GM21619 (cell line): ENCODE measurements at regions not wholly inside any gene's neighbourhood (a gene's known extent, or its start where the extent isn't known, plus 50 kb on each side); places are given as distances from the start of the nearest gene placed in this dataset.
"Not testable (repeated sequence)": the region's sequence is repeated elsewhere in the genome, so short reads cannot be mapped to it uniquely, and the experiment has no call there.

Source experiments
- ATAC-seq: cut with Tn5 transposase; IDR thresholded peaks from one replicate; pipeline ENCODE4 v1.9.1; 2021; ENCODE audit not compliant: unreplicated experiment

DNA sequence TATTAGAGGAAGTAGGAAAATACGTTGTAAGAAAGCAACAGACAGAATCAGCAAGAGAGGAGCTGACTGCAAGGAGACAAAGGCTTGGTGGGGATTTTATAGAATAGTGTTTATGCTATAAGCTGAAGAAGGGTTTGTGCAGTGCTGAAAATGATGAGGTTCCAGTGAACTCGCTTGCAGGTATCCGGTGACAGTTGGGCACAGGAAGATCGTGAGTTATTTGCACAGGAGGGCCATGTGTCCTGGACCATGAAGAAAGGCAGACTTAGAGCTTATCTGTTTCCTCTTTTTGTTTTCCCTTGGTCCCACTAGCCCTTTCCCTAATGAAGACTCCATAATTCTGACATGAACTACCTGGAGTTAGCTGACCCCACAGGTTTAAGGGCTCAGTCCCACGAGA lies 61.4 kb downstream of the NXNL2 start:
- ATAC-seq, result no peak

DNA sequence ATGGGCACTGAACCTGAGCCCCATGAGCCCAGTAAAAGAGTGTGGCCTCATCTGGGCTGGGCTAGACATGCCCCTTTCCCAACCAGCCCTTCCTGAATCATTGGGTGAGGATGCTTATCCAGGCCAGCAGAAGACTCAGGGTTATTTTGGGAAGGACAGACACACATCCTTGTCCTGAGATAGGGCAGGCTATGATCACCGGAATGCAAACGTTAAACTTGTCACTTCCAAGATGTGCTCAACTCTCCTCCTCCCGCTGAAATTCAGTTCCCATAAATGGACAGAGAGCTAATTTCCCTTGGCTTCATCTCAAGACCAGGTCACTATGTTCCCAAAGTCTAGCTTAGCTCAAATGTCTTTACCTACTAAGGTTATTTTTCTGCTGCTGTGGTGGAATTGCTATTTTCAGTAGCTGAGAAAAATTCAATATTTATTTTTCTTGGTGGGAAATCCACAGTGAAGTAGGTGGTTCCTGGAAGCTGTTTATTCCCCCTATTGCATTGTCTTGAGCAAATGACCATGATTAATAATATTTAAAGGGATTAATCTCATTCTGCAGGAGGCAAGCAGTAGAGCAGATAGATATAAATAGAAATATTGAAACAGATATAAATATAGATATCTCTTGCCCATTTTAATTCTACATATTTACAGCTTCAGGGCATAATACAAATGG lies 70.0 kb downstream of the NXNL2 start:
- ATAC-seq, result no peak

DNA sequence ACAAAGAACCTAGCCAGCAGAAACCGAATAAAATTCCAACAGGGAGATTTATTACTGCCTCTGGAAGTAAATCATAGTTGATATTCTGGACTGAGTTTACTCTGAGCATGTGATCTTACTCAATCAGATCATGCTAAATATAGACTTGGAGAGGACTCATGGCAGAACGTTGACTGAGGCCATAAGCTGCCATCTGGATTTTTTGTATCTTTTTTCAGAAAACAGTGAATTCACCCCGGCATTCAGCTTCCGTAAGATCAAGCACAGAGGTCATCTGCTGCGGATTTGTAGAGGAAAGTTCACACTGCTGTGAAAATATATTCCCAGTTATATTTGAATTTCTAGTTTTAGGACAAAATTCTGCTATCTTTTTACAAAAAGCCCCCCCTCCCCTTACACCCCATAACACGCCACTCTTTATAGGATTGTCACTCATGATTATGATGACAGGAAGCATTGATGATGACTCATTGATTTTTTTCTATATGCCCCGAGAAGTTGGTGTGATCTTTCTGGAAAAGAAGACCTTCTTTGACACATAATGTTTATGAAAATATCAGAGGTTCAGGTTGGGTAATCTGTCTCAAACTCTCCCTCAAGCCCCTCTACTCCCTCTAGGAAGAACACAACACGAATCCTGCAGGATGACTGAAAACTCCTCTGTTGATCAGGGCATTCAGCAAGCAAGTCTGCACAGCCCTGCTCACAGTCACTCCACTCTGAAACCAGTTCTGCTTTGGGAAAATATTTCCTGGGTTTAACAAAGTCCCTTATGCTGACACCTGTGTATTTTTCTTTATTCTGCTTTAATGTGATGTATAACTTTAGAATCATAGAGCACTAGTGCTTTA lies 70.8 kb downstream of the NXNL2 start:
- no peak for ATAC-seq

DNA sequence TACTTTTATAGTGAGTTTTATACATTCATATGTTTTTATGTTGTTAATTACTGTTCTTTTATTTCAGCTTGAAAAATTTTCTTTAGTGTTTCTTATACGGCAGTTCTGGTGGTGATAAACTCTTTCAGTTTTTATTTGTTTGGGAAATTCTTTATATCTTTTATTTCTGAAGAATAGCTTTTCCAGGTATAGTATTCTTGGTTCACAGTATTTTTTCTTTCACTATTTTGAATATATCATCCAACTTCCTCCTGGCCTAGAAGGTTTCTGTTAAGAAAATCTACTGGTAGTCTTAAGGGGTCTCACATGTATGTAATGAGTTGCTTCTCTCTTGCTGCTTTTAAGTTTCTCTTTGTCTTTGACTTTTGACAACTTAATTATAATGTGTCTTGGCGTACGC lies 79.4 kb downstream of the NXNL2 start:
- ATAC-seq, result no peak

- no peak for ATAC-seq
Measured at GRCh38 chr9:88623698-88624097, 88.7 kb downstream of the NXNL2 start.

DNA sequence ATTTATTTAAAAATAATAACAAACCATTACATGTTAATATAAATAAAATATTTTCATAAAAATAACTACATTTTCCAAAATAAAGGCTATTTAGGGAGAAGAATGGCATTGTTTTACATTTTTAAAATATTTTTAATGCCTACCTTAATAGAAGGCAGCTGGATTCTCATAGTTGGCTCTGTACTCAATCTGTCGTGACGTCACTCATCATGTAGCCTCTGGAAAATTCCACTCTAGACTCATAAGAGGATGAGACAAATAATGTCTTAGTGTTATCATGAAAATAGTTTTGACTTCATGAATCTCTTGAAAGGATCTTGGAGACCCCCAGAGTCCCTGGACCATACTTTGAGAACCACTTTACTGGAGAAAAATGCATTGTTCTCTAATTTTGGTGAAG lies 93.1 kb downstream of the NXNL2 start:
- no peak for ATAC-seq

DNA sequence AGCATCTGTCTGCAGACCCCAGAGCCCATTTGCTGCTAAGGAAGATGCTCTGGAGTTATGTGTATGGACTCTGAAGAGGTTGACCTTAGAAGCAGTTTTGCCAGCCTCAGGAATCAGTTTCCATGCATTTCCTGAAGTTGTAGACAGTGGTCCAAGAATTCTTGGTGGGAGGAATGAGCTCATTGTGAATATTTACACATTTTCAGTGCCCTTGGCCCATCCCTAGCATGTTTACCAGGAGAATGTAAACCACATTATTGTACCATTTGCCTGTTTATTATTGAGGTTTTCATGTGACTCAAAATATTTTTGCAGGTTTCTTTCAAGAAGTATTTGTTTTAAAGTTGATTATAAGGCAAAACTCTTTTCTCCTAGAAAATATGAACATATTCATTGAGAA lies 93.8 kb downstream of the NXNL2 start:
- no peak for ATAC-seq

- ATAC-seq, result not testable (repeated sequence)
Measured at GRCh38 chr9:88630574-88630973, 95.6 kb downstream of the NXNL2 start.

- ATAC-seq, result no peak
Measured at GRCh38 chr9:88635151-88635550, 100.2 kb downstream of the NXNL2 start.

DNA sequence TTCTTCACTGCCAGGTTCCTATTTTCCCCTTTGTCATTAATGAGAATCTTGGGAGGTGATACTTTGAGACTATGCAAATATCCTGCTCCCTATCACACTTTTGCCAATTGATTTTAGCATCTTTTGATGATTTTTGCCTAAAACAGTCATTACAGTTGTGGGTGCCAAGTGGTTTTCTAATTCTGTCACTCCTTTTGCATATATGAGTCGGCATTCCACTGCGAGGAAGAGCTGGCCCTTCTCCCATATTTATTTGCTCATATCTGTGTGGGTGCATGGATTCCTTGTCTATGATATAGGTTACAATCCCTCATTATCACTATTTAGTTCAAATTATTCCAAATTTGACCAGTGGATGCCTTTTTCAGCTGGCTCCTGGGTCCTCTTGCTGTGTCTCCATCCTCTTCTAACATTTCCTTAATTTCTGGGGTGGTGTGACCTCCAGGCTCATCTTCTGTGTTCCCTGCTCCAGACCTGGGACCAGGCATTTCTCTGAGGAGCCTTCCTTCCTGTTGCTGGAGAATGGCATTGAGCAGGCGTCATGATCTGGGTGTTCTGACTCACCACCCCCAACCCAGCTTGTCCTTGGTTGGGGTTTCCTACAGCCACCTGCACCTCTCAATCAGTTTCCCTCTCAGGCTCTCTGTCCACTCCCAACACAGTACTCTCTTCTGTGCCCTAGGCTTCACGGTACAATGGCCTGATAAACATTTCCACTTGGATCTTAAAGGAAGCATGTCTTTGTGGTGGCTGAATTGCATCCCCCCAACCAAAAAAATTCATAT lies 106.7 kb downstream of the NXNL2 start:
- ATAC-seq, result no peak

DNA sequence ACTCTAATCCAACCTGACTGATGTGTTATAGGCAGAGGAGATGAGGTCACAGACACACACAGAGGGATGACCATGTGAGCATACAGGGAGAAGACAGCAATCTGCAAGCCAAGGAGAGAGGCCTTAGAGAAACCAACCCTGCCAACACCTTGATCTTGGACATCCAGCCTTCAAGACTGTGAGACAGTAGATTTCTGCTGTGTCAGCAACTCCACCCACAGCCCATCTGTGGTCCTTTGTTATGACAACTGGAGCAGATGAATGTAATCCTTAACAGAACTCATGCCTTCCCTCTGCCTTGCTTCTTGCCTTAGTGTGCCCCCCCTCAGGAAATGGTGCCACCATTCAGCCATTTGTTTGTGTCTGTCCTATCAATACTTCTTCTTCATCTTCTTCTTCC lies 107.4 kb downstream of the NXNL2 start:
- ATAC-seq, result no peak

DNA sequence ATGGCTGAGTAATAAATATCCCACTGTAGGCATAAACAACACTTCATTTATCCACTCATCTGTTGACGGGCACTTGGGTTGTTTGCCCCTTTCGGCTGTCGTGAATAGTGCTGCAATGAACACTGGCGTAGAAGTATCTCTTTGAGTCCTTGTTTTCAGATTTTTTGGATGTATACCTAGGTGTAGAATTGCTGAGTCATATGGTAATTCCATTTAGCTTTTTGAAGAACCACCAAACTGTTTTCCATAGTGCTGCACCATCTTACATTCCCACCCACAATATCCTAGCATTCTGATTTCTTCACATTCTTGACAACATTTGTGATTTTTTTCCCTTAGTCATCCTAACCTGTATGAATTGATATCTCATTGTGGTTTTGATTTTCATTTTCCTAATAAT lies 109.0 kb downstream of the NXNL2 start:
- no peak for ATAC-seq

GRCh38 chr9:88645172-88645878 lies 110.3 kb downstream of the NXNL2 start:
- ATAC-seq, result no peak

- no peak for ATAC-seq
Measured at GRCh38 chr9:88645879-88646199, 110.9 kb downstream of the NXNL2 start.

GRCh38 chr9:88646539-88647300 lies 111.7 kb downstream of the NXNL2 start:
- ATAC-seq, result no peak

DNA sequence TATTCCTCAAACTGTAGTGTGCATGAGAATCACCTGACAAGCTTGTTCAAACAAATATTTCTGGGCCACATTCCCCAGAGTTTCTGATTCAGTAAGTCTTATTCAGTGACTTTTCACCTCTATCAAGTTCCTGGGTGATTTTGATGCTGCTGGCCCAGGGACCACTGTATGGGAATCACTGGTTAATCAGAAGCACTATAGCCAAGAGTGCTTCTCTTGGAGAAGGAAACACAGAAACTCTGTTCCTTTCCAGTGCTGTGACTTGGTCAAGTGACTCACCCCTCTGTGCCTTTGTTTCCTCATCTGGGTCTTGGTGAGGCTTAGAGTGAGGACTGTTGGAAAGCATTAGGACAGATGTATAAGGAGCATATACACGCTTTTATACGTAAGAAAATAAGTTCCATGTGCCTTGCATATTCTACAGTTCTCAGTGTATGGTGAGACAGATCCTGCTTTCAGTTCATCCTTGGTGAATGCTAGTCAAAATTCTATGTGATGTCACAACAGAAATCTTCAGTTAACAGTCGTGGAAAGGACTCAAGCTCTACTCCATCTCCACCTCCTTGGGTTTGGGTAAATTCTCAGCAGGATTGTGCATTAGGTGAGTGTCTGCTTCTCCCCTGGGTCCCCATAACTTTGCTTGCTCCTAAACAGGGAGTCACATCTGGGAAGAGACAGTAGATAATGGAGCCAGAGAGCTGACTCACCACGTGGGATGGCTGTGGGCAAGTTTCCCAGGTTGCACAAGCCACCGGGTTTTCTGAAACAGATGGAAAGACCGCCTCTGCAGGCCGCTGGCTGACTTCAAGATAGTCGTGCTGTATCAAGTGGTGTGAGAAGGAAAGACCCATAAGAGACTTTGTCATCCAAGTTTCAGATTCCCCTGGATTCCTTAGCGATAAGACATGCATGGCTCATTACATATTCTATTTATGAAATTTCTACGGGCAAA lies 117.0 kb downstream of the NXNL2 start:
- ATAC-seq, result no peak

- ATAC-seq, result no peak
Measured at GRCh38 chr9:88652876-88653275, 117.9 kb downstream of the NXNL2 start.

GRCh38 chr9:88653406-88653805 lies 118.4 kb downstream of the NXNL2 start:
- ATAC-seq, result no peak

DNA sequence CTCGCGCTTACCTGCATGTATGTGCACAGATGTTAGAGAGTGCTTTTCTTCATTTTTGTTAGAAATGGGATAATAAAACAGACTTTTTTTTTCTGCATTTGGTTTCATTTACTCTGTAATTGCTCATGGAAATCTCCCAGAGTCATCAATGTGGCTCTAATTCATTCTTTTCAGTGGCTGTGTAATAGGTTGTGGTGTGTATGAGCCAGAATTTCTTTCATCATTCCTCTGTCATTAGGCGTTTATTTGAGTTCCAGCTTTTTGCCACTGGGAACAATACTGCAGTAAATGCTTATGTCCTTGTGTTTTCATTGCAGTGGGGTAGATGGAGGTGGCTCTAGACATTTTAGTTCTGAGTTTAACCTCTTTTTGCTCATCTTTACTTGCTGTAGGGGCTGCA lies 118.9 kb downstream of the NXNL2 start:
- ATAC-seq, result no peak
